ENCODE measurements at regions not wholly inside any gene's neighbourhood (a gene's known extent, or its start where the extent isn't known, plus 50 kb on each side); places are given as distances from the start of the nearest gene placed in this dataset.

- Histone ChIP-seq H3K36me3 (ENCODE audit: insufficient read depth) (no peaks in the 10 kb centered on the region), H3K4me3 (ENCODE audit: low read depth, low read length) (no peak overlapping the region), H3K4me1 (ENCODE audit: insufficient read depth) (no peaks in the 10 kb centered on the region), H3K27ac (ENCODE audit: low read depth) (no peak overlapping the region)
- no peak for DNase-seq (ENCODE audit: extremely low spot score)
- WGBS = 59% methylated on average over 4 of the region's 4 CpGs
These were observed 656.3 kb upstream of the ZNF608 start for GRCh38 chr5:125402787-125403186.

DNA sequence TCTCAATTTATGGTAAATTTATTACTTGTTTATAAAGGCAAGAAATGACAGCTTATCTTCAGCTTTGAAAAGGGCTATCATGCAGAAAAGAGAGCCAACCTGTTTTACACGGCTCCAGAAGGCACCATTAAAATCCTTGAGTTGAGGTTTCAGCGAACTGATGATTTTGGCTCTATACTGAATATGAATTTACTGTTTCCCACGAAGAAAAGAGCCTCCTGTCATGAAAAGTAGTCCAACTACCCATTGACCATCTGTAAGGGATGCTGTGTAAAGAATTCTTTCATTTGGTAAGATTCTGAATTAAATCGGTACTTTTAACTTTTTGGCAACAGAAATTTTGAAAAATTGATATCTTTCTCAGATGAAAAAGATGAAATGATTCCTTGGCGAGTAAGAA, 657.6 kb upstream of the ZNF608 start:
- Histone ChIP-seq H3K4me3 (ENCODE audit: low read depth, low read length) (no peak overlapping the region), H3K27ac (ENCODE audit: low read depth) (no peak overlapping the region), H3K36me3 (ENCODE audit: insufficient read depth) (no peaks in the 10 kb centered on the region), H3K4me1 (ENCODE audit: insufficient read depth) (no peaks in the 10 kb centered on the region)
- WGBS = 78% methylated on average over 5 of the region's 5 CpGs
- no peak for DNase-seq (ENCODE audit: extremely low spot score)

DNA sequence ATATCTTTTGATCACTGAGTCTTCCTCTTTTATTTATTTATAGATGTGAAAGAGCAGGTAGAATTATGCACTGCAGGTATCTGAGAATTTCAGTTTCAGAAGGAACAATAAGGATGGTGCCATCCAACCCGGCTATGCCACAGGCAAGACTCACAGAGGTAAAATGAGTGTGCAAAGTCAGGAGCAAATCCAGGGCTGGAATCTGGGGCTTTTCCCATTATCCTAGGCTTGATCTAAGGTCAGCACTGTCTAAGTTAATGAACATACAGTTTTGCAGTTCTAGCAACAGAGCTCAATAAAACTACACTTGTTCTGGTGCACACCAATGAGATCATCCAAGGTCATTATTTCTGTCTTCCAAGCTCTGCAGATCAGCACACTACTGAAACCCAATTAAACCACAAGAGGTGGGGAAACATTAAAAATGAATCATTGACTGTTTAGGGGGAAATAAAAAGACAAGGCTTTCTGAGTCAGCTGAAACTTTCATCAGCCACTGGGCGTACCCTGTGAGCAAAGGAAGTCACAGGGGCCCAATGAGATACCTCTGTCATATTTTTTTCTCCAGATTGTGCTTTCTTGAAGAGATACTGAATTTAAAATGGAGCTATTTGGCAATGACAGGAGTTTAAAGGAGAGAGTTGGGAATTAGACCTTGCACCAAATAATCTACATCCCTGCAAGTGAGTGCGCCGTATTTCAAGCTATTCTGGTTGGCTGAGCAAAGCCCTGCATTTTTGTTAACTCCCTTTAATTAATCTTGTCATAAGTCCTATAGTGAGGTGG, 662.2 kb upstream of the ZNF608 start:
- no peaks in the 10 kb centered on the region for H3K36me3 ChIP-seq (ENCODE audit: insufficient read depth)
- no peak overlapping the region for H3K27ac ChIP-seq (ENCODE audit: low read depth)
- DNase-seq (ENCODE audit: extremely low spot score) = no peak
- WGBS = 71% methylated on average over 4 of the region's 4 CpGs
- no peak overlapping the region for H3K4me3 ChIP-seq (ENCODE audit: low read depth, low read length)
- H3K4me1 ChIP-seq (ENCODE audit: insufficient read depth) = no peaks in the 10 kb centered on the region

GRCh38 chr5:125409234-125409860, 662.9 kb upstream of the ZNF608 start:
- no peak for DNase-seq (ENCODE audit: extremely low spot score)

DNA sequence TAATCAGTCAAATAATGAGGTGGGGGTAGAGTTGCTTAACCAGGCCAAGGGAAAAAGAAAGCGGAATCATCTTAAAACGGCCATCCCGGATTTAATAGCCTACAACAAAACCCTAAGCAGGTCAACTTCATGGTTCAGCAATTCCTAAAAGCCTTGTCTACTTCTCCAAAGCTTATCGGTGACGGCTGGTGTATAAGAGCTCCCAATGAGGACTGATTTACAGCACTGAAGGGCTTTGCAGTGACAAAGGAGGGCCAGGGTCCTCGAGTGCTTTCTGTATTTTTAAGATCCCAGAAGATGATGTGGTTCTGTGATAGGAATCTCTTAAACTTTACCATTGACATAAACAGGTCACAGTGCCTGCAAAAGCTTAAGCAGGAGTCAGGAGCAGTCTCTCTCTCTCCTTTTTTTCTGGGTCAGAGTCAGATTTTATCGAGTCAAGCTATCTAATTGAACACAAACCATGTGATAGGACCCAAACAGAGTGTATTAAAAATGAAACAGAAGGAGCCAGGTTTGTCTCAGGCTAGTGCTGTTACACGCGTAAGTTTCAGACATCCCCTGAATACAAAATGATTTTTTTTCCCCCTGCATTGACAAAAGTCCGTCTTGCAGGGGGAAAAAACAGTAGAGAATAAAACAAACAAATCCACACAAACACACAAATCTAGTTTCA, 663.6 kb upstream of the ZNF608 start:
- H3K27ac ChIP-seq (ENCODE audit: low read depth) = no peak overlapping the region
- no peak for DNase-seq (ENCODE audit: extremely low spot score)
- no peaks in the 10 kb centered on the region for H3K36me3 ChIP-seq (ENCODE audit: insufficient read depth)
- H3K4me3 ChIP-seq (ENCODE audit: low read depth, low read length) = no peak overlapping the region
- no peaks in the 10 kb centered on the region for H3K4me1 ChIP-seq (ENCODE audit: insufficient read depth)
- 47% methylated on average over 10 of the region's 10 CpGs for WGBS

More at GRCh38 chr5:125409234-125409860, 662.9 kb upstream of the ZNF608 start:
- Histone ChIP-seq H3K4me3 (ENCODE audit: low read depth, low read length) (no peak overlapping the region), H3K27ac (ENCODE audit: low read depth) (no peak overlapping the region), H3K36me3 (ENCODE audit: insufficient read depth) (no peaks in the 10 kb centered on the region), H3K4me1 (ENCODE audit: insufficient read depth) (no peaks in the 10 kb centered on the region)
- WGBS = 46% methylated on average over 8 of the region's 8 CpGs

- peak; percentile 65 for DNase-seq (ENCODE audit: extremely low spot score)
- no peaks in the 10 kb centered on the region for H3K36me3 ChIP-seq (ENCODE audit: insufficient read depth)
- WGBS = 39% methylated on average over 2 of the region's 2 CpGs
- H3K27ac ChIP-seq (ENCODE audit: low read depth) = no peak overlapping the region
- no peak overlapping the region for H3K4me3 ChIP-seq (ENCODE audit: low read depth, low read length)
- no peaks in the 10 kb centered on the region for H3K4me1 ChIP-seq (ENCODE audit: insufficient read depth)
These were observed 664.2 kb upstream of the ZNF608 start for GRCh38 chr5:125410537-125411070.

GRCh38 chr5:125411071-125411743, 664.8 kb upstream of the ZNF608 start:
- 40% methylated on average over 4 of the region's 4 CpGs for WGBS
- no peak overlapping the region for H3K4me3 ChIP-seq (ENCODE audit: low read depth, low read length)
- H3K4me1 ChIP-seq (ENCODE audit: insufficient read depth) = no peaks in the 10 kb centered on the region
- peak; percentile 67 for DNase-seq (ENCODE audit: extremely low spot score)
- no peaks in the 10 kb centered on the region for H3K36me3 ChIP-seq (ENCODE audit: insufficient read depth)
- H3K27ac ChIP-seq (ENCODE audit: low read depth) = no peak overlapping the region

GRCh38 chr5:125411744-125412560, 665.5 kb upstream of the ZNF608 start:
- Histone ChIP-seq H3K36me3 (ENCODE audit: insufficient read depth) (no peaks in the 10 kb centered on the region), H3K4me1 (ENCODE audit: insufficient read depth) (no peaks in the 10 kb centered on the region), H3K4me3 (ENCODE audit: low read depth, low read length) (no peak overlapping the region), H3K27ac (ENCODE audit: low read depth) (peak overlapping the region; percentile 16)
- no peak for DNase-seq (ENCODE audit: extremely low spot score)
- 62% methylated on average over 16 of the region's 16 CpGs for WGBS

- Histone ChIP-seq H3K27ac (ENCODE audit: low read depth) (no peak overlapping the region), H3K4me3 (ENCODE audit: low read depth, low read length) (no peak overlapping the region), H3K4me1 (ENCODE audit: insufficient read depth) (no peaks in the 10 kb centered on the region), H3K36me3 (ENCODE audit: insufficient read depth) (no peaks in the 10 kb centered on the region)
- DNase-seq (ENCODE audit: extremely low spot score) = peak; percentile 69
- 33% methylated on average over 14 of the region's 14 CpGs for WGBS
These were observed 666.4 kb upstream of the ZNF608 start for GRCh38 chr5:125412561-125413495.

GRCh38 chr5:125413496-125414274, 667.2 kb upstream of the ZNF608 start:
- H3K4me1 ChIP-seq (ENCODE audit: insufficient read depth) = no peaks in the 10 kb centered on the region
- no peak overlapping the region for H3K4me3 ChIP-seq (ENCODE audit: low read depth, low read length)
- 83% methylated on average over 3 of the region's 3 CpGs for WGBS
- no peaks in the 10 kb centered on the region for H3K36me3 ChIP-seq (ENCODE audit: insufficient read depth)
- H3K27ac ChIP-seq (ENCODE audit: low read depth) = no peak overlapping the region
- DNase-seq (ENCODE audit: extremely low spot score) = no peak

DNA sequence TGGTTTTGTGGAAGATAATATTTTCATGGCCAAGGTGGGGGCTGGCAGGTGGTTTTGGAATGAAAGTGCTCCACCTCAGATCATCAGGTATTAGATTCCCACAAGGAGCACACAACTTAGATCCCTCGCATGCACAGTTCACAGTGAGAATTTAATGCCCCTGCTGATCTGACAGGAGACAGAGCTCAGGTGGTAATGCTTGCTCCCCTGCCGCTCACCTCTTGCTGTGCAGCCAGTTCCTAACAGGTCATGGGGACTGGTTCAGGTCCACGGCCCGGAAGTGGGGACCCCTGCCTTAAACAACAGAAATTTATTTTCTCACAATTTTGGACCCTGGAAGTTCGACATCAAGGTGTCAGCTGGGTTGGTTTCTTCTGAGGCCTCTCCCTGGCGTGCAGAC, 668.7 kb upstream of the ZNF608 start:
- no peak for DNase-seq (ENCODE audit: extremely low spot score)
- no peaks in the 10 kb centered on the region for H3K4me1 ChIP-seq (ENCODE audit: insufficient read depth)
- no peaks in the 10 kb centered on the region for H3K36me3 ChIP-seq (ENCODE audit: insufficient read depth)
- no peak overlapping the region for H3K4me3 ChIP-seq (ENCODE audit: low read depth, low read length)
- WGBS = 96% methylated on average over 6 of the region's 6 CpGs
- no peak overlapping the region for H3K27ac ChIP-seq (ENCODE audit: low read depth)

All from urinary bladder (tissue), 3 donors.